GM12891 (cell line): ENCODE measurements at regions not wholly inside any gene's neighbourhood (a gene's known extent, or its start where the extent isn't known, plus 50 kb on each side); places are given as distances from the start of the nearest gene placed in this dataset.

Experiments used
- PAX5 ChIP-seq: IDR thresholded peaks from 2 replicates; pipeline ENCODE4 v1.6.1; 2011; ENCODE audit warnings: low read length, moderate library complexity, mild to moderate bottlenecking; ENCODE audit not compliant: insufficient read depth, severe bottlenecking
- POLR2A ChIP-seq: IDR thresholded peaks from 2 replicates; pipeline ENCODE4 v1.6.1; 2011; ENCODE audit warnings: low read depth, low read length, control low read depth
- POLR2AphosphoS5 ChIP-seq: IDR thresholded peaks from 2 replicates; pipeline ENCODE4 v1.6.1; 2011; ENCODE audit warnings: low read depth, low read length, control low read depth
- POU2F2 ChIP-seq: IDR thresholded peaks from 2 replicates; pipeline ENCODE4 v1.6.1; 2011; ENCODE audit warnings: low read depth, mild to moderate bottlenecking, control low read depth, low read length, moderate library complexity
- TAF1 ChIP-seq: IDR thresholded peaks from 2 replicates; pipeline ENCODE4 v1.6.1; 2011; ENCODE audit warnings: low read depth, low read length, control low read depth

- no peak for TF ChIP-seq TAF1
- no peak for TF ChIP-seq POLR2A
- TF ChIP-seq POLR2AphosphoS5 = no peak
- TF ChIP-seq POU2F2 = no peak
- TF ChIP-seq PAX5 = no peak
Observed at GRCh38 chr2:94725543-94725942, 145.7 kb upstream of the TEKT4 start.
